ENCODE measurements at regions not wholly inside any gene's neighbourhood (a gene's known extent, or its start where the extent isn't known, plus 50 kb on each side); places are given as distances from the start of the nearest gene placed in this dataset.

DNA sequence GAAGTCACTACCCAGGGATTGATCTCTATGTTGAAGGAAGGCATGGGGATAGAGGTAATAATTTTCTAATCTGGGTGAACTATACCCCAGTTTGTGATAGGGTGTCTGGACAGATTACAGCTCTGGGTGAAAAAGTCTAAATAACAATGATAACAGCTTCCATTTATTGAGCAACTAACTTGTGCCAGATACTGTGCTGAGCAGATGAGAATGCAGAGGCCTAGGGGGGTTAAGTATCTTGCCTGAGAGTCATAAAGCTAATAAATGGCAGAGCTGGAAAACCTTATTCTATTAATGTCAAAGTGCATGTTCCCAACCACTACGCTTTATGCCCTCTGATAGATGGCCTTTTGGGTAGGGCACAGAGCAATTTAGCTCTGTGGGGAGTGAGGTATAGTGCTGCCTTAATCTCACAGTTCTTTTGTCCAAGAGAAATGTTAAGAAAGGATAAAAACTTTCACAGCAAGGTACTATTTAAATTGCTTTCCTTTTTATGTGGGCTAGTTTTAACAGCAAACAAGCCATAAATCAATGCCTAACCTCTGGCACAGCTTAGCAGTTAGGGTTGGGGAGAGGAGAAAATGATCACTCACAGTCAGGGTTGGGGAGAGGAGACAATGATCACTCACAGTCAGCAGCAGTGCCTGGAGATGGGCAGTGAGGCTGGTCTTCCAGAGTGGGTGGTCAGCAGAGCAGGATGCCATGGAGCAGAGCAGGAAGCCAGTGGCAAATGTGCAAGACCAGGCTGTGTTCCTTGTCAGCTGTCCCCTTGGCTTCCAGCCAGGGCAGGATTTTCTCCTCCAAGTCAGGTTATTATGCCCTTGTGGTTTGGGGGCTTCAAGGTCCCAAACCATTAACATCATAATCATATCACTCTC lies 187.0 kb downstream of the CARTPT start:
- no peak for TF ChIP-seq POLR2A (IDR thresholded peaks at IDR 0.05; ENCODE audit: low read length)
- TF ChIP-seq GATA1 (IDR thresholded peaks at IDR 0.05; ENCODE audit: low read depth, low read length) = no peak
